ENCODE measurements at regions not wholly inside any gene's neighbourhood (a gene's known extent, or its start where the extent isn't known, plus 50 kb on each side); places are given as distances from the start of the nearest gene placed in this dataset.

DNA sequence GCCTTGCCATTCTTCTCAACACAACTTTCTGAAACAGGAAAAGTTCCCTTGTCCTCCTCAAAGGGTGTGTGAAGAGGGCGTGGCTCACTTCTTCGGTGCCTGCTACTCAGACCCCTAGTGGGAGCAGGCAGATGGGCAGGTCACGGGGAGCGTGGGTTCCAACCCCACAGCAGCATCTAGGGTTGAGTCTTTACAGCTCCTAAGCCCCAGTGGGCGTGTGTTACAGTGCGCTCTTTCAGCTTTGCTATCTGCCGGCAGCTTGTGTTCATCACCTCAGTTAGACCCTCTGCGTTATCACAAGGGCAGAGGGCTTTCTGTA lies 57.5 kb upstream of the KLF3 start:
- FAIRE-seq, result no peak

DNA sequence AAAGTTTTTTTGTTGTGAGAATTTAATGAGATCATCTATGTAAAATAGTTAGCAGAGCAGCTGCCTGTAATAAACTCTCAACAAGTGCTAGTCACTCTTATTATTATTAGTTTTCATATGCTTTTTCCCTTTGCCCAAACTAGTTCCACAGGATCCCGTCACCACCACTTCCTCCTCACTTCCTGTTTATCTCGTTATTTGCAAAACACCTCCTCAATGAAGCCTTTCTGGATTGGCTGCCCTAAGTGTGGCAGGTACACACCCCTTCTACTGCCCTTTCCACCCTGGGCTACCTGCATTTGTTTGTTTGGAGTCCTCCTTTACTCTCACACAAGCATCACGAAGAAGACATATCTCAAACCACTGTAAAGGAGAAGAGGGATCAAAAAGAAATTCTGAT lies 54.4 kb upstream of the KLF3 start:
- no peak for FAIRE-seq

DNA sequence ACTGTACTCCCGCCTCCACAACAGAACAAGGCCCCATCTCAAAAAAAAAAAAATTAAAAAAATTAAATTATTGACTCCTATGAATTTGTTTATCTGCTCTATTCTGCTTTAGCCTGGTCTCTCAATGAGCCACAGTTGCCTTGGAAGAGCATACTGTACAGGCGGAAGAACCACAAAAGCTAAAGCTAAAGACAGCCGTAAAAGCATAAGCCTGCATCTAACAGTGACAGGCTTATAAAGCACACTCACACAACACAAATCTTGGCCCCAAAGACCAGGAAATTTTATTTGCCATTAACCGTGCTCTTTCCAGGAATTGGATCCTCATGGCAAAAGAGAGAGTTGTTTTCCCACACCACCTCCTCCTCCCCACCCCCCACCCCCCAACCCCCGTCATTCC lies 53.5 kb upstream of the KLF3 start:
- no peak for FAIRE-seq

DNA sequence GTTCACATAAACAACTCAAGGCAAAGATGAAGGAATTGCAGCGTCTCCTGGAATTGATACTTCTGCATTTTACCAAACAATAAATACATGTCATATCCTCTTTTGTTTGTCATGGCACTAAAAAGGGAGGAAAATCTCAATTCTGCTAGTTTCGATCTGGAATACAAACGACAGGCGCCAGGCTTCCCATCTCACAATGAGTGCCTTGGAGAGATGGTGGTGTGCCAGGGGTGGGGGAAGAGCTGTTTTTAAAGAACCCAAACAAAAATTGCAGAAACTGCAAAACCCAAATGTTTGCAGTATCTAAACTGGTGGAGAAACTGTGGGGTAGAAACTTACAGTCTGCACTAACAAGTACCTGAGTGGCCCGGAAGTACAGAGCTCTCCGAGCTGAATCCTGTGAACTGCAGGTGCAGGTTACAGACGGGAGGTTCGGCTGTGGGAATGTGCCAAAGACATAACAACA lies 53.0 kb upstream of the KLF3 start:
- FAIRE-seq, result no peak

DNA sequence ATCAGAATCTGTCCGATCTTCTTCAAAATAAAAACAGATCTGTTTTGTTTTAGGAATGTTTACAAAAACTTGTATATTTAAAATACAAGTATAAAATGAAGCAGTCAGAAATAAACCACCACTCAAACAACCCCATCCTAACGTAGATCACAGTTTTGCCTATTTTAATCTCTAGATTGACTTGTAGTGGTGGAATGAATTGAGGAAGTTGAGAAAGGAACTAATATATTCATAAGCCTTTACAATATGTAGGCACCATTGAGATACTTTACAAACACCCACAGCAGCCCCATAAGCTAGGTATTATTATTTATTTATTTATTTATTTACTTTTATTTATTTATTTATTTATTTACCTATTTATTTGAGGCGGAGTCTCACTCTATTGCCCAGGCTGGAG lies 52.3 kb upstream of the KLF3 start:
- FAIRE-seq, result no peak

DNA sequence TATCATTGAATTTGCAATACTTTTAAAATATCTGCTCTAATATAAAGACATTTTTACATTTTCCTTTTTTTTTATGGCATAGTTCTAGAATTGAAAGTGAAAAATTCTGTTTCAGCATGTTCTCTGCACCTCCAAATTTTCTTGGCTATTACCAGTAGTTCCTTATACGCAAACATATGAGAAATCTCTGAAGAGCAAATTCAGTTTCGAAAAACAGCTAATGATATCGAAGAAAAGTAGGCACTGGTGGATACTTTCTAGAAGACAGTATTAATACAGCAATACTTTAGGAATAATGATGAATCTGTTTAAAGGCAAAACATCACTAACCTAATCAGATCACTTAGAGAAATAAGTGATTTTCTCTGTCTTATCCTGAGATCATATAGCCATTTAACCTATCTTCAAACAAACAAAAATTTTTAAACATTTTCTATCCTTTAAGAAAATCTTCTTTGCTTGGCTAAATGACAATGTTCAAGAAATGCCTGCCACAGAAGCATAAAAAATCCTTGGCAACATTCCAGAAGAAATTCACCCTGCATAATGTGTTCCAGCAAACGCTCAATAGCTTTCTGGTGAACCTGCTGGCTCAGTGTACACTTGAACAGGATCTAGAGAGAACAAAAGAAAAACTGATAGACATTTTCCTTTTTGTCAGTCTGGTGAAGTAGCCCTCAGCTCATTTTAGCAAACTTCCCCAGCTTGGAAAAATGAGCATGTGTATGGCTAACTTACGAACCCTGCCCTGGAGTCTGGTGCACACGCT lies 51.2 kb upstream of the KLF3 start:
- FAIRE-seq, result no peak
